ENCODE measurements at regions not wholly inside any gene's neighbourhood (a gene's known extent, or its start where the extent isn't known, plus 50 kb on each side); places are given as distances from the start of the nearest gene placed in this dataset.

DNA sequence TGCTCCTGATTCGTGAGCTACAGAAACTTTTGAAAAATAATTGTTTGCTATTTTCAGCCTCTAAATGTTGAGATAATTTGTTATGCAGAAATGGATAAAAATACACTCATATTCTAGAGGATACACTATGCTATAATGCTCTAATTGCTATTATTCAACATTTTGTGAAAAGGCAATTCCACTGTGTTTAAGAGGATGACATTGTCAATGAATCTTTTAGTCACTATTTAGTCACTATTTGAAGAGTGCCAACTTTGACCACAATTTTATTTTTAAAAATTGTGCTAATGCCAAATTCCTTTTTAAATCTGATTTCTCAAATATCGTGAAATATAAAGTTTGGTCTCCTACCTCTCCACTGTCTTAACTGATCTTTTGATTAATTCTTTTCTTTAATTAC is 604.9 kb upstream of the KCNMB2 start:
- DNase-seq, result no peak

DNA sequence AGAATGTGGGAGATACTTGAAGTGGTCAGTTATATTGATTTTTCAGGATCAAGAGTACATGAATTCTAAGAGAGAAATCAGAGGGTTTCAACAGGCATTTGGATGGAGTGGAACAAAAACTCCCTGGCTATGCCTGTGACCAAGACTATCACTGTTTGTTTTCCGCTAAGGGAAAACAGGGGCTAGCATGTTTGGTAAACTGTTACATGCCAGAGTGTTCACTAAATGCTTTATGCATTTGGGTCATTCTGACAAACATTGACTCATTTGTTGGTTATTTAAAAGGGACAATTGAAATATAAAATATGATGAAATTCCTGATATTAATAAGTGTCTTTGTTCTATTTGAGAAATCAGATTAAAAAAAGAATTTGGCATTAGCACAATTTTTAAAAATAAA is 603.9 kb upstream of the KCNMB2 start:
- DNase-seq, result no peak

DNA sequence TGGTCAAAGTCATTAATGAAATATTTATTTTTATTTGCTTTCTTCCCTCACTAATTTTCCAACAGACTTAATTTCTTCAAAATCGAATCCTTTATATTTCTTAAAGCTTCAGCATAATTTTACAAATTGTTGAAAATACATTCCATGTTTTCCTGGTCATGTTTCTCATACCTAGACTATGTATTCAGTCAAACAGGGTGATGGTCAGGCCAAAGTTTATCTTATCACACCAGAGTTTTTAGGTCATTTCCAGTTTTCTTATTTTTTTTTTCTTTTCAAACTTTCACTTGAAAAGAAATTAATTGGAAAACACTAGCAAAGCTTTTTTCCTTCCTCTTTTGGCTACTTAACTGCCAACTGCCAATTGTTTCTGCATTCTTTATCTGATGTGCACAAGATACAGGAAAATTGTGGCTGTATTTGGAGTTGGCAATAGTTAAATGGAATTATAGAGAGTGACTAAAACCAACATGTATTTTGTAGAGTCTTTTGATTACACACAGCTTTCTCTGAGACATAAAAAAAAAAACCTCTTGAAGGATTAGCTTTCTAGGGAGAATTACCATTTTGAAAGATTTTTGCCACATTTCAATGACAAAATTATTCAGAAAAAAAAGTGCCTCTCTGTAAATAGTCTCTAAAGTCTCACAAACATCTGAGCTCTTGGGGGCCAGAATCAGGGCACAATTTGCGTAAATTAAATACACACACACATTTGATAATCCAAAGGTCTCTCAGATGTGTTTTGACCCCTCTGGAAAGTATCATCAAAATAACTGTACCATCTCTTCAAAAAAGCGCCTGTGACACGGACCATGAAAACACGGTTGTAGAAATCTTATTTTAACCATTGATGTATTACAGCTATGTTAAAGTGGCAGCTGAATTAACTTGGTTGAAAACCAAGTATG is 603.2 kb upstream of the KCNMB2 start:
- no peak for DNase-seq

- no peak for DNase-seq
These were observed 602.0 kb upstream of the KCNMB2 start for GRCh38 chr3:177934001-177934891.

DNA sequence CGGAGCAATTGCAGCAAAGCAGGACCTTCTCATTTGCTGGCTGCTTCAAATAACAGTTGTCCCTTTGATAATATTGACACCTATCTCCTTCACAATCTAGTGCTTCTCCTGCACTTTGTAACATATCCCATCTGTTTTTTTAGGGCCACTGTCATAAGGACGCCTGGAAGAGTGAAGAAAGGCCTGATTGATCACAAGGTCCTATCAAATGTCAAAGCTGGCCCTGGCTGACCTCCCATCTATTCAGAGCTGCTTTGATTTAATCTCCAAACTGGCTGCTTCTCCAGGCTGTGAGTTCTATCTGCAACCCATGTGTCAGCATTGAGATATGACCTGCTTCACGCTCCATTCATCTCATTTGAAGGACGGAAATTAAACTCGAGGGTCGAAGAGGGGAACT is 601.2 kb upstream of the KCNMB2 start:
- no peak for DNase-seq

DNA sequence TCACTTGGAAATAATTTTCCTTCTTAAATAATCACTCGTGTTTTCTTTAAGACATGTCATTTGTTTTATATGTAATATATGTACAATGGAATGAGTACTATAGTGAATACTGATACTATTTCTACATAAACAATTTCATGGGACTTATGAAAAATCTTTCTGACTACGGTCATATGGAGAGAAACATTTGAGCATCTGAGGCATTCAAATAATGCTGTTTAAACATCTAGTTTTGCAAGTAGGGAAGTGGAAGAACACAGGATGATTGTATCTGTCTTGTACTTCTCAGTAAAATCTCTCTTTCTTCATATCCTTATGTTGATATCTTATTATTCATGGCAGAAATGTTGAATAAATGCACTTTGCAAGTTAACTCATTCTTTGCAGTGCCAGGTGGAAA is 599.5 kb upstream of the KCNMB2 start:
- no peak for DNase-seq

DNA sequence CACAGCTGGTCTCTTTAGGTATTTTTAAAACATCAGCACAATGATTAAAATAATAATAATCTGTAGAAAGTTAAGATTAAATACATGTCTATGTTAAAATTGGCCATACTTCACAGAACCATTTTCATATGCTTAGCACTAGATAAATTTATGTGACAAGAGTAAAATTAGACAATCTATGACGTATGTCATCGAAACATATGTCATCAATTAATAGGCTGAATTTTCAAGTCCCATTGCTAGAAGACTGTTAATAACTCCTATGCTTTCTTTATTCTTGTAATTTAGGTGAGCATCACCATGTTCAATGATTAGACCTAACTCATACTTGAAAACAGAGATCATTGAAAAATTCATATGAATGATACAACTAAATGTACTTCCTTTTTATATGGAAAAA is 593.3 kb upstream of the KCNMB2 start:
- no peak for DNase-seq

DNA sequence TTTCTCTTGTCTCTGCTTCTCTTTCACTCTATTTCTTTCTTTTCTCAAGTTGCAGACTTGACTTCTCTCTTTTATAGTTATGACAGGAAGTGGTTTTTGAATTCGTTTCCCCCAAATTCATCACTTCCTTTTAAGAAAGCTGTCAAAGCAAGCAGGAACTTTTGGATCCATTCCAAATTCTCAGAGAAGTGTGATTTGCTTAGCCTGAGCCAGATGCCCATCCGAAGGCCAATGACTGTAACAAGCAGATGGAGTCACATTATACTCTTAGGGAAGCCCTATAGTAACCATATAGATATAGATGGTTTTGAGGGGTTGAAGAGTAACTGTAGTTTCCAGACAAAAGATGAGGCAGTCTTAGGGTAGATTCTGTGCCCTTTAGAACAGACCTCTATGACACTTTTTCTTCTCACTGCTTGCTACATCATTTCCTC is 592.0 kb upstream of the KCNMB2 start:
- no peak for DNase-seq

DNA sequence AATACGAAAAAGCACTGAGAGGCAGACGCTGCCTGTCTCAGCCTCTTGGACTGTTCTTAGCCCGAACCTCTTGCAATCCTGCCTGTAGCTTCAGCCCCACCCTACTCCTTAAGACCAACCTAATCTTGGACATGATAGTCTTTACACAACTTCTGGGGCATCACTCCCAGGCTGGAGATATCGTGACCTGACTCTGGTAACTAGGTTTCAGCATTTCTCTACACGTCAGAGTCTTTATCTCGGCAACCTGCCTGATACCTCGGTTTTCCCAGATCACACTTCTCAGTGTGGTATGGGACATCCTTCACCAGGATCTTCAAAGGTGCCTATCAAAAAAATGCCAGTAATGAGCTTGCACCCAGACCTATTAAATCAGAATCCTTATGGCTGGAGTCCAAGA is 590.2 kb upstream of the KCNMB2 start:
- DNase-seq, result no peak

DNA sequence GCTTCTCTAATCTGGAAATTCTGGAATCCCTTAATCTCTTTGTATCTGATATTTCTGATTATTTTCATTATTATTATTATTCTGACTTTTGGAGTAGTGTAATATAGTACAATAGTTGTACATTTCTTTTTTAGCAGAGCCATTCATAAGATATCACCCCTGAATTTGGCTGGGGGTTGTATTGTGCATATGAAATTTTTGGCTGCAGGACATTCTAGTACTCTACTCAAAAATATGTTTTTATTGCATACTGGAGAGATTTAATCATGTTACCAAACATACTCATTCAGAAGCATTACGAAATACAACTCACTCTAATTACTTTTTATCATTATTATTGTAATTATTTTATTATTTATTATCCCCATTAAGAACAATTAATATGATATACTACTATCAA is 589.7 kb upstream of the KCNMB2 start:
- no peak for DNase-seq

DNA sequence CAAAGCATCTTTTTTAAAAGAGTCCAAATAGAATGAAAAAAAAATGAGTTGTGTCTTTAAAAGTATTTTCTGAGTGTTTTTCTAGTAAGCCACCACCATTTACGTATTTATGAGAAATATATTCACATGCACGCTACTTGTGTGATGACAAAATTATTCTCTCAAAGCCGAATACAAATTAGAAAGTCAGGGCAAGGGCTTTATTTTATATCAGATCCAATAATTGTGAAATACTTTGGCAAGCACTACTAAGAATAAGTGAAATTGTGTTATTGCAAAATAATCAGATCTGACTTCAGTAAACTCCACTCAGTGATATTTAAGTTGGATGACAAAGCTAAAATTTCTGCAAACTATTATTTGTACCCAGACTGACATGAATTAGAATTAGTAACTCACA is 589.3 kb upstream of the KCNMB2 start:
- no peak for DNase-seq

DNA sequence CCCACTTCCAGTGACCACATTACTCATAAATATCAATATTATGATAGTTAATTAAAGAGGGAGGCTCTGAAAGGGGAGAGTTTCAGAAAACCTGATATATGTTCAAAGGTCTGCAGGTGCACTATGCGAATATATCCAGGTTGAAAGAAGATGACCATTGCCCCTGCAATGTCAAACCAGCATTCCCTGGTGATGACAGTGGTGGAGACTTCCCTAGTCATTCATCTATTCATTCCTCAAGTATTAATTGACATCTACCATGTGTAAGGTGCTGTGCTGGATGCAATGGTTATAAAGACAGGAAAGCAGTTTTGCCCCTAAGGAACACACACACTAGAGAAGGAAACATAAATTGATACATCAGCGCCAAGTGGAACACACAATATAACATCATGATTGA is 588.3 kb upstream of the KCNMB2 start:
- no peak for DNase-seq

DNA sequence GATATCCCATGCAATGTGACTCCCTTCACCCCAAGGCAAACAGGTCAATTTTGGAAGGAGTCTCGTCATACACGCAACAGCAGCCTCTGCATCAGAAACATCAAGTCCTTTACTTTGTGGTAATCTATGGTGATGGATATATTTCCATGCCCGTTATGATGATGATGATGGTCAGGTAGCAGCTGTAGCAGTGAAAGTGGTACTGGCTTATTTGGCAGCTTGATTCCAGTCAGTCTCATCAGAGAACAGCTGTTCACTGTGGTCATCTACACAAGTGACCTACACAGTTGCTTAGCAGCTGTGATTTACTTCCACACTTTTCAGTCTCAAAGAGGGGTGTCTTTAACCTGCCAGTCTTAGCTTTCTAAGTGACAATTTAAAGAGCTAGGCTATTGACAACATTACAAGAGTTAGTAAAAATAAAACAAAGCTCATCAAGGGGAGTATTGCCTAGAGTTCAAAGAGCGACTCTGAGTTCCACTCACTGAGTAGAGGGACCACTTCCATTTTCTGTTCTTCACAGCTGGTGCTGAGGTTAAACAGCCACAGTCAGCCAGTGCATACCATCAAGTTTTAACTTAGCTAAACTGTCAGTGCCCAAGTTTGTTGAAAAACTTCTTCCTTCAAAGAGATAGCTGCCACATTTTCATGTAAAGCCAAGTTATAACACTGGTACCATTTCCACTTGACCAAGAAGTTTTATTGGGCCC is 587.4 kb upstream of the KCNMB2 start:
- DNase-seq, result no peak

DNA sequence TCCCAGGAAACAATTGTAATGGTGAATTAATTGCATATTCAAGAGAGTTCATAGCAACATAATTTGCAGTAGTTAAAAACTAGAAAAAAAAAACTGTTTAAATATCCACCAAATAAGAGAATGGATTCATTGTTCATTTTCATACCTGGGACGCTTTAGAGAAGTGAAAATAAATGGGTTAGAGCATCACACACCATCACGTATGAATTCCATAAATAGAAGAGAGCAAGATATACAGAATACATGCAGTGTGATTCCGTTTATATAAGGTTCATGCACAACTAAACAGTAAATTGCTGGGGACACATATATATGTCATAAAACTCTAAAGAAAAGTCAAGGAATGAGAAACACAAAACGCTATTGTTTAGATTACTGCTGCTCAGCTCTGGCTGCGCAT is 577.0 kb upstream of the KCNMB2 start:
- no peak for DNase-seq

GRCh38 chr3:177960014-177960413 is 576.2 kb upstream of the KCNMB2 start:
- no peak for DNase-seq

DNA sequence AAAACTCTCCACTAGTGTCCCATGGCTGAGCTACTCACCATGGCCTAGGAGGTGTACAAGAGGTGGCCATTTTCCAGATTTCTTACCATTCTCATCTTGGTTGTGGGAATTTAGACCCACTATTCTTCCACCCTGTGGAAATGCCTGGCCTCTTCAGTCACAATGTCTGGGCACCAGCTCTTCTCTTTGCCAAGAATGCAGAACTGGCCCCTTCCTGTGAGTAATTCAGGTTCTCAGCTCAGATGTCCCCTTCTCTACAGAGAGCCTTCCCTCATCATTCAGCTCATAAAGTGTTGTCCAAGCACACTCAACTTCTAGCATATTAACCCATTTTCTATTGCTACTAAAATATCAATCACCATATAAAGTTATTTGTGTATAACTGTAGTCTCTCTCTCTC is 575.5 kb upstream of the KCNMB2 start:
- DNase-seq, result no peak

DNA sequence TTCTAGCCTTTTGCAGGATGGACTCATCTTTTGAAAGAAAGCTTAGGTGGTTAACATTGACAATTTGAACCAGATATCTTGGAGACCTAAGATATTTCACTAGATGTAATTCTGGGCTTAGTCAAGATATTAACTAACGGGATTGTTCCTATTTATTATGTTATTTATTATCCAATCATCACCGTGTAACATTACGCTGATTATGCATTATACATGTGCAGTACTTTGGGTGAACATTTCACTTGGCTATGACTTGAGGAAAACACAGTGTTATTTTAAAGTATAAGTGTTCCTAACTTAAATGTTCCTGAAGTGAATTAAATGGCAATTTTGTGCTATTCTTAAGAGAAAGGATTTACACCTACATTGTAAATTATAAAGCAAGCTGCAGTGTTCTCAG is 574.5 kb upstream of the KCNMB2 start:
- no peak for DNase-seq

DNA sequence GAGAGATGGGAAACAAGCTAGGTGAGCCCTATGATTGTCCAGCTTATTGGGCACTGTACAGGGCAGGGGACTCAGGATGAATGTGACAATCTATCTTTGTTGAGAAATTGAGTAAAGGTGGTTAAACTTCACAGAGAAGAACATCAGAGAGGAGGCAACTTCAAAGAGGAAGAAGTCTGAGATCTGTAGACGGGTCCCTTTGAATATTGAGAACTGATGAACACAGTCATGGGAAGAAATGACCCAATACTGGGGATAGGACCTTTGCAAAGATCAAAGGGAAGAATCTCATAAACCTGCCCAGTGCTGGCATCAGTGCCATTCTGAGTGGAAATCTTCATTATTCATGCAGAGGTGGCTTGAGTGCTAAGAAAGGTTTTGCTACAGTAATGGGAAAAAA is 569.7 kb upstream of the KCNMB2 start:
- no peak for DNase-seq

- DNase-seq, result no peak
These were observed 567.3 kb upstream of the KCNMB2 start for GRCh38 chr3:177968891-177969290.

- no peak for DNase-seq
These were observed 562.9 kb upstream of the KCNMB2 start for GRCh38 chr3:177973241-177973840.

GRCh38 chr3:177976241-177976640 is 560.0 kb upstream of the KCNMB2 start:
- no peak for DNase-seq

- no peak for DNase-seq
These were observed 559.4 kb upstream of the KCNMB2 start for GRCh38 chr3:177976866-177977265.
